GM23338 (cell line): ENCODE measurements at regions not wholly inside any gene's neighbourhood (a gene's known extent, or its start where the extent isn't known, plus 50 kb on each side); places are given as distances from the start of the nearest gene placed in this dataset.
"Not testable (repeated sequence)": the region's sequence is repeated elsewhere in the genome, so short reads cannot be mapped to it uniquely, and the experiment has no call there.

Experiments used
- ATAC-seq: fragments of 200-7000 bp; cut with Tn5 transposase; 3 replicates; pipeline ENCODE4 v1.9.1; 2020
- DNase-seq: peaks from one replicate; pipeline ENCODE4 v3.0.0-alpha.2; 2015; ENCODE audit warnings: low spot score
- H2AFZ ChIP-seq: fragments of 200-600 bp; sonication (generic); 2 replicates; pipeline ENCODE4 v1.8.0; 2016; ENCODE audit warnings: antibody characterized with exemption, mild to moderate bottlenecking, moderate library complexity
- H3F3A ChIP-seq: fragments of 200-600 bp; sonication (generic); replicated peaks from 2 replicates; pipeline ENCODE4 v1.8.0; 2017; ENCODE audit warnings: antibody characterized with exemption, mixed run types, low read depth
- H3K27ac ChIP-seq: fragments of 200-600 bp; sonication (generic); 2 replicates; pipeline ENCODE4 v1.6.1; 2016; ENCODE audit warnings: low read depth
- H3K27me3 ChIP-seq: fragments of 200-600 bp; sonication (generic); 2 replicates; pipeline ENCODE4 v1.8.0; 2016; ENCODE audit warnings: mild to moderate bottlenecking, mixed run types, moderate library complexity; ENCODE audit not compliant: insufficient read depth
- H3K36me3 ChIP-seq: fragments of 200-600 bp; sonication (generic); 2 replicates; pipeline ENCODE4 v1.8.0; 2016; ENCODE audit warnings: mild to moderate bottlenecking; ENCODE audit not compliant: insufficient read depth
- H3K4me1 ChIP-seq: fragments of 200-600 bp; sonication (generic); 2 replicates; pipeline ENCODE4 v1.8.0; 2016; ENCODE audit warnings: mild to moderate bottlenecking, moderate library complexity; ENCODE audit not compliant: insufficient read depth
- H3K4me2 ChIP-seq: fragments of 200-600 bp; sonication (generic); 2 replicates; pipeline ENCODE4 v1.7.1; 2017; ENCODE audit warnings: mixed run types
- H3K4me3 ChIP-seq: fragments of 200-600 bp; sonication (generic); 2 replicates; pipeline ENCODE4 v1.6.1; 2016; ENCODE audit warnings: mixed run types
- H3K79me2 ChIP-seq: fragments of 200-600 bp; sonication (generic); replicated peaks from 2 replicates; pipeline ENCODE4 v1.8.0; 2017; ENCODE audit warnings: mild to moderate bottlenecking; ENCODE audit not compliant: insufficient read depth
- H3K9me2 ChIP-seq: fragments of 200-600 bp; sonication (generic); 2 replicates; pipeline ENCODE4 v1.8.0; 2017; ENCODE audit not compliant: insufficient read depth
- H4K20me1 ChIP-seq: fragments of 200-600 bp; sonication (generic); replicated peaks from 2 replicates; pipeline ENCODE4 v1.8.0; 2017; ENCODE audit warnings: mild to moderate bottlenecking; ENCODE audit not compliant: insufficient read depth
- H3K27ac Mint-ChIP-seq: 2 replicates; pipeline ENCODE4 v1.8.0; 2020; ENCODE audit warnings: inconsistent platforms, mild to moderate bottlenecking, moderate library complexity, mixed read lengths
- H3K27me3 Mint-ChIP-seq: 3 replicates; pipeline ENCODE4 v1.8.0; 2022; ENCODE audit warnings: low read depth, mild to moderate bottlenecking, moderate library complexity, mixed read lengths, inconsistent platforms; ENCODE audit not compliant: insufficient read depth, poor library complexity
- H3K36me3 Mint-ChIP-seq: 3 replicates; pipeline ENCODE4 v1.8.0; 2021; ENCODE audit warnings: low read depth, mild to moderate bottlenecking, inconsistent platforms, moderate library complexity, mixed read lengths
- H3K4me1 Mint-ChIP-seq: 3 replicates; pipeline ENCODE4 v1.8.0; 2020; ENCODE audit warnings: mild to moderate bottlenecking, inconsistent platforms, mixed read lengths
- H3K4me3 Mint-ChIP-seq: 3 replicates; pipeline ENCODE4 v1.8.0; 2021; ENCODE audit warnings: moderate library complexity, mild to moderate bottlenecking, inconsistent platforms, mixed read lengths
- H3K9me3 Mint-ChIP-seq: 3 replicates; pipeline ENCODE4 v1.8.0; 2020; ENCODE audit warnings: moderate library complexity, mild to moderate bottlenecking, inconsistent platforms, mixed read lengths
- EZH2 ChIP-seq: fragments of 200-600 bp; sonication (generic); IDR thresholded peaks from one replicate; pipeline ENCODE4 v1.8.0; 2017; ENCODE audit warnings: antibody characterized with exemption, mild to moderate bottlenecking, low read depth; ENCODE audit not compliant: unreplicated experiment
- JUNB ChIP-seq: IDR thresholded peaks from one replicate; pipeline ENCODE4 v1.6.1; 2016; ENCODE audit warnings: antibody characterized with exemption; ENCODE audit not compliant: unreplicated experiment
- NANOG ChIP-seq: IDR thresholded peaks from 2 replicates; pipeline ENCODE4 v1.6.1; 2016; ENCODE audit warnings: antibody characterized with exemption, borderline replicate concordance
- ZNF331 ChIP-seq: fragments of 250-450 bp; sonication (Bioruptor Pico); IDR thresholded peaks from 2 replicates; pipeline ENCODE4 v1.5.0; 2020; ENCODE audit warnings: low read depth, mild to moderate bottlenecking, moderate library complexity
- TF ChIP-seq, protein P1 (sequence below): IDR thresholded peaks from one replicate; pipeline ENCODE4 v1.6.1; 2018; ENCODE audit warnings: antibody characterized with exemption; ENCODE audit not compliant: unreplicated experiment
- TF ChIP-seq, protein P2 (sequence below): IDR thresholded peaks from 2 replicates; pipeline ENCODE4 v1.6.1; 2016; ENCODE audit warnings: antibody characterized with exemption

DNA sequence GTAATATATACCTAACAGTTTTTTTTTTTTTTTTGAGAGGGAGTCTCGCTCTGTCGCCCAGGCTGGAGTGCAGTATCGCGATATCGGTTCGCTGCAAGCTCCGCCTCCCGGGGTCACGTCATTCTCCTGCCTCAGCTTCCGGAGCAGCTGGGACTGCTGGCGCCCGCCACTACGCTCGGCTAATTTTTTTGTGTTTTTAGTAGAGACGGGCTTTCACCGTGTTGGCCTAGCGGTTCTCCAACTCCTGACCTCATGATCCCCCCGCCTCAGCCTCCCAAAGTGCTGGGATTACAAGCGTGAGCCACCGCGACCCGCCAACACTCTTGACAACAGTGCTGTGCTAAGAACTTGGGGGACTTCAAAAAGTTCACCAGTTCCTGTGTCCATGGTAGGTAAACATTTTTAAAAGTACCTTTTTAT, 63.5 kb downstream of the FOXG1 start:
- Histone ChIP-seq H3K4me3 (no peak overlapping the region), H3K36me3 (no peaks in the 10 kb centered on the region), H3F3A (no peaks in the 10 kb centered on the region), H3K79me2 (no peaks in the 10 kb centered on the region), H3K9me2 (no peaks in the 10 kb centered on the region), H3K27ac (no peak overlapping the region), H3K4me2 (no peak overlapping the region), H3K27me3 (no peaks in the 10 kb centered on the region), H3K4me1 (peaks cover 3% of the 10 kb centered on the region; the same call in 1 of the 2 replicates), H4K20me1 (no peaks in the 10 kb centered on the region), H2AFZ (no peak overlapping the region)
- H3K4me3 Mint-ChIP-seq, result no peak overlapping the region
- no peaks in the 10 kb centered on the region for H3K9me3 Mint-ChIP-seq
- no peaks in the 10 kb centered on the region for H3K4me1 Mint-ChIP-seq
- TF ChIP-seq EZH2 (no peak), ZNF331 (CRISPR knock-in tag) (no peak), JUNB (no peak), NANOG (no peak)
- TF ChIP-seq, protein P1, sequence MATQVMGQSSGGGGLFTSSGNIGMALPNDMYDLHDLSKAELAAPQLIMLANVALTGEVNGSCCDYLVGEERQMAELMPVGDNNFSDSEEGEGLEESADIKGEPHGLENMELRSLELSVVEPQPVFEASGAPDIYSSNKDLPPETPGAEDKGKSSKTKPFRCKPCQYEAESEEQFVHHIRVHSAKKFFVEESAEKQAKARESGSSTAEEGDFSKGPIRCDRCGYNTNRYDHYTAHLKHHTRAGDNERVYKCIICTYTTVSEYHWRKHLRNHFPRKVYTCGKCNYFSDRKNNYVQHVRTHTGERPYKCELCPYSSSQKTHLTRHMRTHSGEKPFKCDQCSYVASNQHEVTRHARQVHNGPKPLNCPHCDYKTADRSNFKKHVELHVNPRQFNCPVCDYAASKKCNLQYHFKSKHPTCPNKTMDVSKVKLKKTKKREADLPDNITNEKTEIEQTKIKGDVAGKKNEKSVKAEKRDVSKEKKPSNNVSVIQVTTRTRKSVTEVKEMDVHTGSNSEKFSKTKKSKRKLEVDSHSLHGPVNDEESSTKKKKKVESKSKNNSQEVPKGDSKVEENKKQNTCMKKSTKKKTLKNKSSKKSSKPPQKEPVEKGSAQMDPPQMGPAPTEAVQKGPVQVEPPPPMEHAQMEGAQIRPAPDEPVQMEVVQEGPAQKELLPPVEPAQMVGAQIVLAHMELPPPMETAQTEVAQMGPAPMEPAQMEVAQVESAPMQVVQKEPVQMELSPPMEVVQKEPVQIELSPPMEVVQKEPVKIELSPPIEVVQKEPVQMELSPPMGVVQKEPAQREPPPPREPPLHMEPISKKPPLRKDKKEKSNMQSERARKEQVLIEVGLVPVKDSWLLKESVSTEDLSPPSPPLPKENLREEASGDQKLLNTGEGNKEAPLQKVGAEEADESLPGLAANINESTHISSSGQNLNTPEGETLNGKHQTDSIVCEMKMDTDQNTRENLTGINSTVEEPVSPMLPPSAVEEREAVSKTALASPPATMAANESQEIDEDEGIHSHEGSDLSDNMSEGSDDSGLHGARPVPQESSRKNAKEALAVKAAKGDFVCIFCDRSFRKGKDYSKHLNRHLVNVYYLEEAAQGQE, result no peak
- TF ChIP-seq, protein P2, sequence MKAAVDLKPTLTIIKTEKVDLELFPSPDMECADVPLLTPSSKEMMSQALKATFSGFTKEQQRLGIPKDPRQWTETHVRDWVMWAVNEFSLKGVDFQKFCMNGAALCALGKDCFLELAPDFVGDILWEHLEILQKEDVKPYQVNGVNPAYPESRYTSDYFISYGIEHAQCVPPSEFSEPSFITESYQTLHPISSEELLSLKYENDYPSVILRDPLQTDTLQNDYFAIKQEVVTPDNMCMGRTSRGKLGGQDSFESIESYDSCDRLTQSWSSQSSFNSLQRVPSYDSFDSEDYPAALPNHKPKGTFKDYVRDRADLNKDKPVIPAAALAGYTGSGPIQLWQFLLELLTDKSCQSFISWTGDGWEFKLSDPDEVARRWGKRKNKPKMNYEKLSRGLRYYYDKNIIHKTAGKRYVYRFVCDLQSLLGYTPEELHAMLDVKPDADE, result no peak
- H3K36me3 Mint-ChIP-seq, result no peaks in the 10 kb centered on the region
- H3K27ac Mint-ChIP-seq, result no peak overlapping the region
- no peaks in the 10 kb centered on the region for H3K27me3 Mint-ChIP-seq
- no peak for ATAC-seq
- no peak for DNase-seq

DNA sequence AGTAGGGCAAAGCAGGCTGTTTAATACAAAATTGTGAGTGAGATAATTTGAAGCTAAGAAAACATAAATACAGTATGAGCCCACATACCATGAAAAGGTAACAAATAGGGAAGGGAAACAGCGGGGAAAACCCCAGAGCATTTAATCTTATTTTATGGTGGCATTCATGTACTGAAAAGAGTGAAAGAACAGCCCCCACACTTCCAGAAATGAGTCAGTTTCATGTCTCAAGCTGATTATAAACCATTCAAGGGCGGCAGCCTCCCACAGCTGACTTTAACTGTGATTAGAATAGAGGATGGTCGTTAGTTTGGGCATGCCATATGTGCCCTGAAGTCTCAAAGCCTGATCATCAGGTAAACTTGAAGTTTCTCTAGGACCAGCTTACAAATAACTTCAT, 64.5 kb downstream of the FOXG1 start:
- ATAC-seq (no peak), DNase-seq (no peak)
- Histone ChIP-seq H3K4me3 (no peak overlapping the region), H3K27me3 (no peaks in the 10 kb centered on the region), H3F3A (no peaks in the 10 kb centered on the region), H4K20me1 (no peaks in the 10 kb centered on the region), H2AFZ (peak overlapping the region; percentile 3; the same call in 1 of the 2 replicates), H3K9me2 (no peaks in the 10 kb centered on the region), H3K36me3 (no peaks in the 10 kb centered on the region), H3K79me2 (no peaks in the 10 kb centered on the region), H3K27ac (no peak overlapping the region), H3K4me2 (no peak overlapping the region), H3K4me1 (peaks cover 3% of the 10 kb centered on the region; the same call in 1 of the 2 replicates)
- Mint-ChIP-seq H3K36me3 (no peaks in the 10 kb centered on the region), H3K9me3 (no peaks in the 10 kb centered on the region), H3K27me3 (no peaks in the 10 kb centered on the region), H3K4me3 (no peak overlapping the region), H3K4me1 (no peaks in the 10 kb centered on the region), H3K27ac (no peak overlapping the region)
- no peak for TF ChIP-seq NANOG

DNA sequence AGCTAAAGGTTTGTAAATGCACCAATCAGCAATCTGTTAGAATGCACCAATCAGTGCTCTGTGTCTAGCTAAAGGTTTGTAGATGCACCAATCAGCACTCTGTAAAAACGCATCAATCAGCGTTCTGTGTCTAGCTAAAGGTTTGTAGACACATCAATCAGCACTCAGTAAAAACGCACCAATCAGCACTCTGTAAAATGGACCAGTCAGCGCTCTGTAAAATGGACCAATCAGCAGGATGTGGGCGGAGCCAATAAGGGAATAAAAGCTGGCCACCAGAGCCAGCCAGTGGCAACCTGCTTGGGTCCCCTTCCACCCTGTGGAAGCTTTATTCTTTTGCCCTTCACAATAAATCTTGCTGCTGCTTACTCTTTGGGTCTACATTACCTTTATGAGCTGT, 76.0 kb downstream of the FOXG1 start:
- H3K36me3 ChIP-seq, H3K27ac Mint-ChIP-seq, DNase-seq, H3K4me1 ChIP-seq, H3F3A ChIP-seq, H3K4me3 Mint-ChIP-seq, ATAC-seq, H3K4me3 ChIP-seq, H3K4me1 Mint-ChIP-seq, H4K20me1 ChIP-seq, H3K9me2 ChIP-seq, H3K27me3 Mint-ChIP-seq, H2AFZ ChIP-seq, H3K4me2 ChIP-seq, H3K27ac ChIP-seq, H3K36me3 Mint-ChIP-seq, H3K79me2 ChIP-seq, H3K27me3 ChIP-seq: not testable (repeated sequence)
- peaks cover 14% of the 10 kb centered on the region for H3K9me3 Mint-ChIP-seq
